ENCODE measurements at regions not wholly inside any gene's neighbourhood (a gene's known extent, or its start where the extent isn't known, plus 50 kb on each side); places are given as distances from the start of the nearest gene placed in this dataset.

DNA sequence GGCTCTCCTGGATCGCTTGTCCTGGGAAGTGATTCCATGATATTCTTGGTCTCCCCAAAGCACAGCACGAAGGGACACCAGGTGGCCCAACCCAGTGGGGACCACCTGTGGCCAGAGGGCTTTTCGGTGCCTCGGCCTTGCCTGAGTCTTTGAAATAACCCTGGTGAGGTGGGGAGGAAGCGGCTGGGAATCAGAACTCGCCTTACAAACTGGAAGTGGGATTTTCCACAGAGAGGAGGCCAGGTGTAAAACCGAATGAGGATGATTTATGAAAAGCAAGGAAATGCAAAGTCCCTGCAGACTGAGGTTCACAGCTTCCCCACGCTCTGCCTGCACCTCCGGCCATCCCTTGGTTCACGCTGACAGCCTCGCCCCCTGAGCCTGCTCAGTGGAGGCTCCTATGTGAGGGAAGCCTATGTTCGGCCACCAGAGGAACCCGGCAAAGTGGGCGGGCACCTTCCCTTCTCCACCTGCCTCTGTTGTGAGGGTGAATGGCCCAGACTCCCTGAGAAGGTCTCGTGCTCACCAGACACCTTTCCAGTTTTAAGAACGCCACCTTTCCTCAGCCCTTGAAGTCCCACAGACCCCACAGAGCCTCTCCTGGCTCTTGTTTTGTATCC is 133.8 kb upstream of the CST7 start:
- TF ChIP-seq, protein P1, sequence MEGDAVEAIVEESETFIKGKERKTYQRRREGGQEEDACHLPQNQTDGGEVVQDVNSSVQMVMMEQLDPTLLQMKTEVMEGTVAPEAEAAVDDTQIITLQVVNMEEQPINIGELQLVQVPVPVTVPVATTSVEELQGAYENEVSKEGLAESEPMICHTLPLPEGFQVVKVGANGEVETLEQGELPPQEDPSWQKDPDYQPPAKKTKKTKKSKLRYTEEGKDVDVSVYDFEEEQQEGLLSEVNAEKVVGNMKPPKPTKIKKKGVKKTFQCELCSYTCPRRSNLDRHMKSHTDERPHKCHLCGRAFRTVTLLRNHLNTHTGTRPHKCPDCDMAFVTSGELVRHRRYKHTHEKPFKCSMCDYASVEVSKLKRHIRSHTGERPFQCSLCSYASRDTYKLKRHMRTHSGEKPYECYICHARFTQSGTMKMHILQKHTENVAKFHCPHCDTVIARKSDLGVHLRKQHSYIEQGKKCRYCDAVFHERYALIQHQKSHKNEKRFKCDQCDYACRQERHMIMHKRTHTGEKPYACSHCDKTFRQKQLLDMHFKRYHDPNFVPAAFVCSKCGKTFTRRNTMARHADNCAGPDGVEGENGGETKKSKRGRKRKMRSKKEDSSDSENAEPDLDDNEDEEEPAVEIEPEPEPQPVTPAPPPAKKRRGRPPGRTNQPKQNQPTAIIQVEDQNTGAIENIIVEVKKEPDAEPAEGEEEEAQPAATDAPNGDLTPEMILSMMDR (conservative IDR thresholded peaks at IDR 0.05): no peak
- no peak for TF ChIP-seq ZFX (IDR thresholded peaks at IDR 0.05)

Measured in C4-2B (cell line).